Superior temporal gyrus (tissue), 1 donor: ENCODE measurements at regions not wholly inside any gene's neighbourhood (a gene's known extent, or its start where the extent isn't known, plus 50 kb on each side); places are given as distances from the start of the nearest gene placed in this dataset.

Experiments
- DNase-seq: peaks from one replicate; pipeline ENCODE4 v3.0.0-alpha.2; 2016; ENCODE audit errors: extremely low spot score

DNA sequence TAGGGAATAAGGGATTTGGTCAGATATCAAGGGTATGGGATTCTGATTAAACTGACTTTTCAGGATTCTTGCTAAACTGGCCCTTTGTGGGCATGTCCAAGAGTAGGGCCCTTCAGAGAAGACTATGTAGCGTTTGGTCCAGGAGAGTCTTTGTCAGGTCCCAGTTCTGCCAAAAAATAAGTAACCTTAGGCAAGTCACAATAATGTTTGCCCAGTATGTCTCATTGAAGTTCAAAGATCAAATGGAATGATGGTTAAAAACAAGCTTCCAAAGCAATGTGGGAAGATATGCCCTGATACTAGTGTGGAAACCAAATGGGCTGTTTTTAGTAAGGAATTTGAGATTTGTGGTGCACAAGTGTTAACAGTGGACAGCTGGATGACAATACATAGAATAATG, 454.4 kb downstream of the WDR72 start:
- DNase-seq, result no peak

GRCh38 chr15:53297828-53298227, 461.6 kb downstream of the WDR72 start:
- no peak for DNase-seq

DNA sequence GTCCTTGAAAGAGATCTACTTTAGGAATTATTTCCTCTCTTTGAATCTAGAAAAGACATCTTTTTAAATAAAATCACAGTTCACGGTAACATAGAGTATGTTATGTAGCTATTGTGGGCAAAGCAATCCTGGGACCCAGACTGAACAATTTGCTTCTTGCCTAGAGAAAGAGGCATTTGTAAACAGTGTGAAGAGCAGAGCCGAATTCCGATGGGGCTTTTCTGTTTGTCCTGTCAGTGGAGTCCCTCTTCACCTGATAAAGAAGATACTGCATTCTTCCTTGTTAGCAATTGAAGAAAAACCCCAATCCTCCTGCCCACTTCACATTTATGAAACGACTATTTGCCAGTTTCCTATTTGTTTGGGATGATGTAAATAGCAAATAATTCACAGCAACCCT, 462.9 kb downstream of the WDR72 start:
- DNase-seq, result no peak

DNA sequence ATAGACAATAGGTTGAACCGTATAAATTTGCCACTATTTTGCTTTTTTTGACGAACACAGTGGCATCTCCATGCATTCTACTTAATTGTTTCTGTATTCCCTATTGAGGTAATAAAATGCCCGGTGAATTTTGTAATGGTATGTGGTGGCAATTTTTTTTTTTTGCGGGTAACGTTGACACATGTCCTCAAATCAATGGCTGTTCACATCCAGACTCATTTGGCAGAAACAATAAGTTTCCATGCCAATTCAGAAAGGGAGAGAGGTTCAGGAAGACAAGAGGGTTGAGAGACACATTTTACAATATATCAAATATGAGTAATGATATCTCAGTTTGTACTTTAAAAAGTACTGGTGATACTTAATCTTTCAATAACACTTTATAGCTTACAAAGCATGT, 463.9 kb downstream of the WDR72 start:
- no peak for DNase-seq

DNA sequence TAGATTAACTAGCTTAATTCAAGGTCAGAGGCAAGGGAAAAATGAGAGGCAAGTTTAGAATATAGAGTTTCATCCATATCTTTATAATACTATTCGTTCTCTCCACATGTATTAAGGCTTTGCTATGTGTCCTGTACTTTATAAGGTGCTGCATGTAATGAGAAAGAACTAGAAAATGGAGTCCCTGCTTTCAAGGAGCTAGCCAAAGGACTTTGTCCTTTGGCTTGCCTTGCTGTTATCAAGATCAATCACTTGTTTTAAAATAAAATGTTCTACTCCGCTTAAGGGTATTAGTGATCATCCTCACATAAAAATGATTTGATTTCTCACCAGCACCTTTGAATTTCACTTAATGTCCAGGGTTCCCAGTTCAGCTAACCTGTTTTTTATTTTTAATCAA, 470.9 kb downstream of the WDR72 start:
- no peak for DNase-seq

DNA sequence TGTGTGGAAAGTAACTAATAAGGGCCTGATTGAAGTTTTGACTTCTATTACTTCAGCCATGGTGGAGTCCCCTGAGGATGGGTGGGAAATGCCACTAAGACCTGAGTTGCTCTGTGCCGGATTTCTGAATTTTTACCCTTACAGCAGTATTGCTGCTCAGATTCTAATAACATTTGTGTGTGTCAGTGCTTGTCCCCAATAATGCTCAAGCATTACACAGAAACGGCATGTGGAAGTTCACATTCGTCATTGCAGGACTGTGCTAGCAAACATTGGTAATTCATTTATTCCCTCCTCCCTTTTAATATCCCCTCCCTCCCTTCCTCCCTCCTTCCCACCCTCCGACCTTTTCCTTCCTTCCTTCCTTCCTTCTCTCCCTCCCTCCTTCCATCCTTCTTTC, 484.5 kb upstream of the ONECUT1 start:
- DNase-seq, result no peak

GRCh38 chr15:53272116-53272515, 482.0 kb upstream of the ONECUT1 start:
- DNase-seq, result no peak

- no peak for DNase-seq
These were observed 476.0 kb upstream of the ONECUT1 start for GRCh38 chr15:53266176-53266575.

DNA sequence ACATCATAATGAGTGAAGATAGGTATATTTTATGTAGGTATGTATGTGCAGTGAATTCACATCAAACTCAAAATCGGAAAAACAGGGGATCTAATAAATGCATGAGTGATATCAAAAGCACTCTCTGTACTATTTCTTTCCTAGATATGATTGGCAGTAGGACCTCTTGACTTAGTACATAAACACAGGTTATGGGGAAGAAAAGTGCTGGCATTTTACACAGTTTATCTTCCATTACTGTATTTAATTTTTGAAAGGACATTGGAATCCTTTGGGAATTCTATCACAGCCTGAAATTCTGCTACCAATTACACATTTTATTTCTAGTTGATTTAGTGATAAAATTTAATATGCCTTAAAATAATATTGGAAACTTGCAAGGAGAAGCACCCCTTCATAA, 470.5 kb upstream of the ONECUT1 start:
- DNase-seq, result no peak

DNA sequence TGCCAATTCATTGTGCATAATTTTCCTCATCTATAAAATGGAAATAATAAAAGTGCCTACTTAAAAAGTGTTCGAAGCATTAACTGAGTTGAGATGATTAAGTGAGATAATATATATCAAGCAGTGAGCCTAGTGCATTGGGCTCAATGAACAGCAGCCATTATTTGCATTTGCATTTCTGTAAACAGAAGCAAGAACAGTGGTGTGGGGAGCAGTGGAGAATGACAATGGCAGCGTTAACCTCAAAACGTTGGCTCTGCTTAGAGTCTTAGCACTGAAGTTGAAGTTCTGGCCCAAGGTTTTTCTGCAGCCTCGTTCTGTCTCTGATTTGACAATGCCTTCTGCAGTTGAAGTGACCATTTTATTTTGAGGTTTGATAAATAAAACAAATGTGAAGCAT, 466.3 kb upstream of the ONECUT1 start:
- no peak for DNase-seq

DNA sequence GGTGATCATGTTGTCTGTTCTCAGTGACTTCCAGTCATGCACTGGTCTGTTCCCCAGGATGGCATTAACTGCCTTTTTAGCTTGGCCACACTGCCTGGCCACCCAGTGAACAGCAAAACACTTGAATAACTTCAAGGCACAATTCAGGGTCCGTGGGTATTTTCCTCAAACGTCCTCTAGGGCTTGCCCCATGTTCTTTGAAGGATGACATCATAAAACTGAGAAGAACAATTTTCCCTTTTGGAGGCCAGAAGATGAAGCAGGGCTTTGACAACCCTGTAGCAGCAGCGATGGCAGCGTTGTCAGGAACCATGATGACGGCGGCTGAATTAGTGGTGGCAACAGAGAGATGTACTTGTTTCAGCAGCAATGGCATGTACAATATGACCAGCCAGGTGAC, 465.9 kb upstream of the ONECUT1 start:
- DNase-seq, result no peak

- no peak for DNase-seq
These were observed 461.9 kb upstream of the ONECUT1 start for GRCh38 chr15:53251996-53252395.

DNA sequence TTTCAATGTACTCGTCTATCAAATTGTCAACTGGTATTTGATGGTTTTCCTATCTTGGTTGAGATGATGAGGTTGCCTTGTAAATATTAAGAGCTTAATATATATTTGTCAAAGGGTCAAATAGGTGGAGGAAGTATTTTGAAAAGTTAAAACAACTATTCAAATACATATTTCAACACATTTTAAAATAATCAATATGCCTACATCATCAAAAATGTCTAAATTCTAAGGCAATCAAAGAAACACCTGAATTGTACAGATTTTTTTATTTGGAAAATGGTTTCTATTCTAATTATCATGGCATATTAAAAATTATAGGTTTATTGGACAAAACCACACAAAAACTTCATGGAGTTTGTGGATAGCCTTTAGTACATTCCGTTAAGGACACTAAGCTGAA, 461.4 kb upstream of the ONECUT1 start:
- DNase-seq, result no peak

GRCh38 chr15:53247041-53247708, 457.0 kb upstream of the ONECUT1 start:
- DNase-seq, result no peak

DNA sequence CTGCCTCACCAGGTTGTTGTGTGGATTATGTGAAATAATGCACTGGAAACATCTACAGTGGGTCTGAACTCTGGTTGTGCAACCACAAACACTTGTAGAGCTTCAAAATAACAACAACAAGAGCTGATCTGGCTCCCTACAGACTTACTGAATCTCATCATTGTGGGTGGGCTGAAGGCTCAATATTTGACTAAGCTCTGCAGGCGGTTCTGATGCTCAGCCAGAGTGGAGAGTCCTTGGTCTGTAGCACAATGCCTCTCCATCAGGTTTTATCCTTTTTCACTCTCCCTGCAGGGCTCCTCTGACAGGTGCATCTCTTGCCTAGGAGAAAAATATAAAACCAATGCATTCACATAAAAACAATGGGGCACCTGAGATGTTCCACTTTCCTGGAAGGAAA, 456.3 kb upstream of the ONECUT1 start:
- DNase-seq, result no peak

GRCh38 chr15:53233801-53234200, 443.7 kb upstream of the ONECUT1 start:
- DNase-seq, result no peak

- DNase-seq, result no peak
These were observed 440.3 kb upstream of the ONECUT1 start for GRCh38 chr15:53230473-53230872.

DNA sequence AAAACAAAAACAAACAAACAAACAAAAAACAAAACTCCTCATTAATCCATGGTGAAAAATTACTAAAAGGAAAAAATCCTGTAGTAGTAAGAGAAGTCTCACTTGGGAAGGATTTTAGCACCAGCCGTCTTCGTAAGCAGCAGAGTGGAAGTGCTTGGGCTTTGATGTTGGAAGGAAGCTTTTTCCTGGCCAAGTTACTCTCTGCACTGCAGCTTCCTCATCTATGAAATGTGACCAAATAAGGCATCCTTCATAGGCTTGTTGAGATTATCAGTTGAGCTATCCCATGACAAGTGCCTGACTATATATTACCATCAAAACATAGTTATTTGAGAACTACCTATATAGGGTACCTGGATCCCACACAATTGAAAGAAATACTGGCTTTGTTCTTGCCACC, 436.4 kb upstream of the ONECUT1 start:
- no peak for DNase-seq

GRCh38 chr15:53225781-53226180, 435.6 kb upstream of the ONECUT1 start:
- DNase-seq, result no peak

GRCh38 chr15:53224371-53224770, 434.2 kb upstream of the ONECUT1 start:
- DNase-seq, result no peak

- DNase-seq, result no peak
These were observed 433.7 kb upstream of the ONECUT1 start for GRCh38 chr15:53223815-53224214.

DNA sequence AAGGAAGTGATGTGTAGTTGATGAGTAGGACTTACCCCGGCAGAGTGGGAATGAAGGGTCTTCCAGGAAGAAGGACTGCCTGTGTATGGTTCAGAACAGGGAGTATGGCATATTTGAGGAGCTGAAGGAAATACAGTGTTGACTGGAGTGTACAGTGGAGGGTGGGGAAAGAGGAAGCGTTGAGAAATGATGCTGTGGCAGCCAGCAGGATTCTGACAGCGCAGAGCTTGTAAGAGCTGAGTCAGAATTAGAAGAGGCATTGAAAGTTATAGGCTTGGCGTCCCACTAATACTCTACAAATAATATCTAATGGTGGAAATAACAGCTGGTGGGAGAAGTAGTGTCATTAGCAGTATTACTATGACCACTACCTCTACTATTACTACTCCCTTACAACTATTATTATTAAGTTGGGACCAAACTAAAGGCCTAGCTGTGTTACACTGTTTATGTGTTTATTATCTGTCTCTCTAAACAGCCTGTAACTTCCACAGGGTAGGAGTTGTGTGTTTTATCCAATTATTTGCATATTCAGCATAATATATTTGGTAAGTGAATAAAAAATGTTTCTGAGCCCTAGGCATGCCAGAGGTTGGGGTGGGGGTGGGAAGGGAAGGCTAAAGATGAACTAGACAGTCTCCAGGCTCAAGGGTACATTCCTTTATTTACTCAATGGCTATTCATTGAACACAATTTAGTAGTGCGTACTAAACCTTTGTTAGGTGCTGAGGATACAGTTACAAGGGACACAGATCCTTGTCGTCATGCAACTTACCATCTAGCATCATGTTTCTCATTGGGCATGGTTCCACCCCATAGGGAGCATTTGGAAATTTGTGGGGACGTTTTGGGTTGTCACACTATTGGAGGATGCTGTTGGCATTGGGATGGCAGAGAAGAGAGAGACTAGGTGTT, 428.8 kb upstream of the ONECUT1 start:
- DNase-seq, result no peak

DNA sequence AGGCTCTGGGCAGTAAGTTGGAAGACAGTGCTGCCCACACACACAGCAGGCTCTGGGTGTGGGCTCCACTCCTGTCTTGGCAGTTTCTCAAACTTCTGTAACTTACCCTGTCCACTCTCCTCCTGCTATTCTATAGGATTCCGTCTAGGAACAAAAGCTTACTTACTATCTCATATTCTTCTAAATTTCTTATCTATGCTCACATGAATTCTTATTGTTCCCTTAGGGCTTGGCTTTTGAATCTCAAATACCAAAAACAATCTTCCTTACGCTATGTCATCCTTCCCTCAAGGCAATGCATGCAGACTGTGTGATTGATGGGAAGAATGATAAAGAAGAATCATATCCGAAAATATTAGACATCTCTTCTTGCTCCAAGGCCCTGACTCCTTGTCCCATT, 425.9 kb upstream of the ONECUT1 start:
- no peak for DNase-seq
